Breast epithelium (tissue), 3 donors: ENCODE measurements at regions not wholly inside any gene's neighbourhood (a gene's known extent, or its start where the extent isn't known, plus 50 kb on each side); places are given as distances from the start of the nearest gene placed in this dataset.

Experiments
- CTCF ChIP-seq, 3 donors: fragments of 450-650 bp; IDR thresholded peaks; one replicate each; pipeline ENCODE4 v1.5.1; 2016 to 2017; ENCODE audit warnings: antibody characterized with exemption in 3 of 3, mild to moderate bottlenecking in 3 of 3, moderate library complexity in 3 of 3
- POLR2A ChIP-seq: fragments of 450-650 bp; IDR thresholded peaks from one replicate; pipeline ENCODE4 v1.6.1; 2016; ENCODE audit warnings: antibody characterized with exemption, mild to moderate bottlenecking, moderate library complexity
- POLR2AphosphoS5 ChIP-seq, 3 donors: sonication (generic); formaldehyde crosslinking; IDR thresholded peaks; one replicate each; pipeline ENCODE4 v1.6.1; 2017; ENCODE audit warnings: antibody characterized with exemption in 3 of 3

- TF ChIP-seq CTCF (IDR thresholded peaks at IDR 0.05): no peak
- TF ChIP-seq POLR2A: no peak
- no peak for TF ChIP-seq POLR2AphosphoS5 (IDR thresholded peaks at IDR 0.05)
Observed at GRCh38 chr9:106287731-106288130, 575.2 kb upstream of the ZNF462 start.
